Breast epithelium (tissue), 3 donors: ENCODE measurements at regions not wholly inside any gene's neighbourhood (a gene's known extent, or its start where the extent isn't known, plus 50 kb on each side); places are given as distances from the start of the nearest gene placed in this dataset.

Source experiments
- POLR2A ChIP-seq: fragments of 450-650 bp; IDR thresholded peaks from one replicate; pipeline ENCODE4 v1.6.1; 2016; ENCODE audit warnings: antibody characterized with exemption, mild to moderate bottlenecking, moderate library complexity
- POLR2AphosphoS5 ChIP-seq, 3 donors: sonication (generic); formaldehyde crosslinking; IDR thresholded peaks; one replicate each; pipeline ENCODE4 v1.6.1; 2017; ENCODE audit warnings: antibody characterized with exemption in 3 of 3
- TF ChIP-seq, protein P1 (sequence below), 3 donors: fragments of 450-650 bp; IDR thresholded peaks; one replicate each; pipeline ENCODE4 v1.5.1; 2016 to 2017; ENCODE audit warnings: antibody characterized with exemption in 3 of 3, mild to moderate bottlenecking in 3 of 3, moderate library complexity in 3 of 3

DNA sequence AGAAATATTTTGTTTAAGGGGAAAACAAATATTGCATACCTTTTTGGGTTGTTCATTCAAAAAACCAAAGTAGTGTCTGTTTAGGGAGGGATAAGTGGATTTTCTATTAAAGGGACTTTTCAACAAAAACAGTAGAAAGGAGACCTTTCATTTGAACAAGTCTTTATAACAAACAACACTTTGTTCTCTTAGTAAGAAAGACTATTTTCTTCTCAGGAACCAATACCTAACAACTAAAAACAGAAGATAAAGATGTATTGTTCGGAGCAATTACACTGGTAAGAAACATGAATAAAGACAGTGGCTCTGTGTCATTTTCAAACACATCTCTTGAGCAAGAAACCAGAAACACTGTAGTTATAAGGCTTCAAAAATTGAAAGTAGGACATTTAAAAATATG is 1610.1 kb upstream of the PCDH20 start:
- TF ChIP-seq, protein P1, sequence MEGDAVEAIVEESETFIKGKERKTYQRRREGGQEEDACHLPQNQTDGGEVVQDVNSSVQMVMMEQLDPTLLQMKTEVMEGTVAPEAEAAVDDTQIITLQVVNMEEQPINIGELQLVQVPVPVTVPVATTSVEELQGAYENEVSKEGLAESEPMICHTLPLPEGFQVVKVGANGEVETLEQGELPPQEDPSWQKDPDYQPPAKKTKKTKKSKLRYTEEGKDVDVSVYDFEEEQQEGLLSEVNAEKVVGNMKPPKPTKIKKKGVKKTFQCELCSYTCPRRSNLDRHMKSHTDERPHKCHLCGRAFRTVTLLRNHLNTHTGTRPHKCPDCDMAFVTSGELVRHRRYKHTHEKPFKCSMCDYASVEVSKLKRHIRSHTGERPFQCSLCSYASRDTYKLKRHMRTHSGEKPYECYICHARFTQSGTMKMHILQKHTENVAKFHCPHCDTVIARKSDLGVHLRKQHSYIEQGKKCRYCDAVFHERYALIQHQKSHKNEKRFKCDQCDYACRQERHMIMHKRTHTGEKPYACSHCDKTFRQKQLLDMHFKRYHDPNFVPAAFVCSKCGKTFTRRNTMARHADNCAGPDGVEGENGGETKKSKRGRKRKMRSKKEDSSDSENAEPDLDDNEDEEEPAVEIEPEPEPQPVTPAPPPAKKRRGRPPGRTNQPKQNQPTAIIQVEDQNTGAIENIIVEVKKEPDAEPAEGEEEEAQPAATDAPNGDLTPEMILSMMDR (IDR thresholded peaks at IDR 0.05), result no peak
- TF ChIP-seq POLR2A (no peak), POLR2AphosphoS5 (IDR thresholded peaks at IDR 0.05) (no peak)
